ENCODE measurements at regions not wholly inside any gene's neighbourhood (a gene's known extent, or its start where the extent isn't known, plus 50 kb on each side); places are given as distances from the start of the nearest gene placed in this dataset.

GRCh38 chr14:29030970-29031369 is 264.4 kb downstream of the FOXG1 start (continued):
- TF ChIP-seq MYBL2 (CRISPR knock-in tag; IDR thresholded peaks at IDR 0.05) (no peak), MXD4 (CRISPR knock-in tag; IDR thresholded peaks at IDR 0.05; ENCODE audit: borderline replicate concordance) (no peak), TP53 (CRISPR knock-in tag; IDR thresholded peaks at IDR 0.05) (no peak), FOXP1 (CRISPR knock-in tag; IDR thresholded peaks at IDR 0.05; ENCODE audit: borderline replicate concordance) (no peak), PREB (CRISPR knock-in tag; IDR thresholded peaks at IDR 0.05; ENCODE audit: borderline replicate concordance) (no peak), STAT6 (CRISPR knock-in tag; conservative IDR thresholded peaks at IDR 0.05; ENCODE audit: low read depth) (no peak), ZMAT4 (CRISPR knock-in tag; IDR thresholded peaks at IDR 0.05) (no peak), ZNF396 (CRISPR knock-in tag; IDR thresholded peaks at IDR 0.05; ENCODE audit: borderline replicate concordance) (no peak), ARID4B (CRISPR knock-in tag; IDR thresholded peaks at IDR 0.05; ENCODE audit: borderline replicate concordance) (no peak)

GRCh38 chr14:29035134-29035533 is 268.5 kb downstream of the FOXG1 start:
- no peak for DNase-seq (ENCODE audit: low spot score)
- CTCF ChIA-PET = no interaction called here
- H3K4me3 Mint-ChIP-seq = no peak overlapping the region
- H3K36me3 Mint-ChIP-seq = no peaks in the 10 kb centered on the region
- H3K9me3 Mint-ChIP-seq = no peaks in the 10 kb centered on the region
- TF ChIP-seq IRF2 (CRISPR knock-in tag; IDR thresholded peaks at IDR 0.05; ENCODE audit: borderline replicate concordance, low read depth) (no peak), ZNF219 (CRISPR knock-in tag; IDR thresholded peaks at IDR 0.05; ENCODE audit: borderline replicate concordance) (no peak), MXD4 (CRISPR knock-in tag; IDR thresholded peaks at IDR 0.05; ENCODE audit: borderline replicate concordance) (no peak), TEAD4 (CRISPR knock-in tag; IDR thresholded peaks at IDR 0.05) (no peak), ATF1 (CRISPR knock-in tag; IDR thresholded peaks at IDR 0.05) (no peak), ZNF263 (CRISPR knock-in tag; IDR thresholded peaks at IDR 0.05; ENCODE audit: low read depth) (no peak), SMAD3 (CRISPR knock-in tag; IDR thresholded peaks at IDR 0.05; ENCODE audit: borderline replicate concordance) (no peak), FOXP1 (CRISPR knock-in tag; IDR thresholded peaks at IDR 0.05; ENCODE audit: borderline replicate concordance) (no peak), FOXJ3 (CRISPR knock-in tag; IDR thresholded peaks at IDR 0.05; ENCODE audit: borderline replicate concordance) (no peak), HMGXB4 (CRISPR knock-in tag; IDR thresholded peaks at IDR 0.05) (no peak), CREB1 (CRISPR knock-in tag; IDR thresholded peaks at IDR 0.05) (no peak), TCF7 (CRISPR knock-in tag; IDR thresholded peaks at IDR 0.05; ENCODE audit: low read depth) (no peak), GTF2I (CRISPR knock-in tag; conservative IDR thresholded peaks at IDR 0.05) (no peak), ATF6 (CRISPR knock-in tag; IDR thresholded peaks at IDR 0.05) (no peak), ZNF232 (CRISPR knock-in tag; IDR thresholded peaks at IDR 0.05) (no peak), NFYB (CRISPR knock-in tag; conservative IDR thresholded peaks at IDR 0.05; ENCODE audit: low read depth) (no peak)
- H3K4me1 Mint-ChIP-seq = peaks cover 15% of the 10 kb centered on the region
- no peak overlapping the region for H3K27ac Mint-ChIP-seq
- no peaks in the 10 kb centered on the region for H3K27me3 Mint-ChIP-seq (ENCODE audit: low read depth)
- POLR2A ChIA-PET = no interaction called here
- no peak for ATAC-seq

Measured in WTC11 (cell line).